RWPE1 (cell line): ENCODE measurements at regions not wholly inside any gene's neighbourhood (a gene's known extent, or its start where the extent isn't known, plus 50 kb on each side); places are given as distances from the start of the nearest gene placed in this dataset.
"Not testable (repeated sequence)": the region's sequence is repeated elsewhere in the genome, so short reads cannot be mapped to it uniquely, and the experiment has no call there.

Source experiments
- CTCF ChIA-PET: fragments of 350-600 bp; sonication (Branson Sonifier 250); formaldehyde crosslinking; extraction: SDS; loops from one replicate; lab custom pipeline; 2021; lab: Yijun Ruan, JAX
- POLR2A ChIA-PET: fragments of 400-600 bp; formaldehyde crosslinking; extraction: SDS; loops from one replicate; lab custom pipeline; 2020; ENCODE audit warnings: antibody characterized with exemption; ENCODE audit not compliant: low non-redundant PET; lab: Yijun Ruan, JAX
- DNase-seq: peaks from one replicate; pipeline ENCODE4 v3.0.0; 2012; ENCODE audit warnings: low spot score
- H3K27ac ChIP-seq: fragments of 450-650 bp; 2 replicates; pipeline ENCODE4 v1.5.1; 2017
- TF ChIP-seq, protein P1 (sequence below): fragments of 450-650 bp; conservative IDR thresholded peaks from 2 replicates; pipeline ENCODE4 v1.5.1; 2017; ENCODE audit warnings: low read depth, mild to moderate bottlenecking

DNA sequence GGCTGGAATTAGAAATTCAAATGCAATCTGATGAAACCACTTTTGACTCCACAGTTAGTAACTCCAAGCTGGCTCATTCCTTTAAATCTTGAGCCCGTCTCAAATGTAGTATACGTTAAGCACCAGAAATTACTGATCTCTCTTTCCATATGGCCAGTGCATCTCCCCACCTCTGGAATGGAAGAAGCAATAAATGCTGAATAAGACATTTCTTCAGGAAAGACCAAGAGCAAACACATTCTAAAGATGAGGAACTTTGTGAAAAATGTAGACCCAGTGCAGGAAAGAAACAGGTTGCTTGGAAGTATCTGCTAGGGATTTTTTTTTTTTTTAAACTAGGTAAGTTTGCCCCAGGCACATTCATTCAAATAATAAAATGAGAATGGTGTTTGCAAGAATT lies 143.1 kb upstream of the FBXO11 start:
- no peak overlapping the region for H3K27ac ChIP-seq
- ChIA-PET POLR2A (no interaction called here), CTCF (no interaction called here)
- TF ChIP-seq, protein P1, sequence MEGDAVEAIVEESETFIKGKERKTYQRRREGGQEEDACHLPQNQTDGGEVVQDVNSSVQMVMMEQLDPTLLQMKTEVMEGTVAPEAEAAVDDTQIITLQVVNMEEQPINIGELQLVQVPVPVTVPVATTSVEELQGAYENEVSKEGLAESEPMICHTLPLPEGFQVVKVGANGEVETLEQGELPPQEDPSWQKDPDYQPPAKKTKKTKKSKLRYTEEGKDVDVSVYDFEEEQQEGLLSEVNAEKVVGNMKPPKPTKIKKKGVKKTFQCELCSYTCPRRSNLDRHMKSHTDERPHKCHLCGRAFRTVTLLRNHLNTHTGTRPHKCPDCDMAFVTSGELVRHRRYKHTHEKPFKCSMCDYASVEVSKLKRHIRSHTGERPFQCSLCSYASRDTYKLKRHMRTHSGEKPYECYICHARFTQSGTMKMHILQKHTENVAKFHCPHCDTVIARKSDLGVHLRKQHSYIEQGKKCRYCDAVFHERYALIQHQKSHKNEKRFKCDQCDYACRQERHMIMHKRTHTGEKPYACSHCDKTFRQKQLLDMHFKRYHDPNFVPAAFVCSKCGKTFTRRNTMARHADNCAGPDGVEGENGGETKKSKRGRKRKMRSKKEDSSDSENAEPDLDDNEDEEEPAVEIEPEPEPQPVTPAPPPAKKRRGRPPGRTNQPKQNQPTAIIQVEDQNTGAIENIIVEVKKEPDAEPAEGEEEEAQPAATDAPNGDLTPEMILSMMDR = no peak
- no peak for DNase-seq

- TF ChIP-seq, protein P1 = no peak
- DNase-seq = no peak
- POLR2A ChIA-PET = no interaction called here
- H3K27ac ChIP-seq = no peak overlapping the region
- CTCF ChIA-PET = no interaction called here
Observed at GRCh38 chr2:48050711-48051110, 144.4 kb upstream of the FBXO11 start.

GRCh38 chr2:48059975-48060374 lies 153.7 kb upstream of the FBXO11 start:
- ChIA-PET POLR2A (no interaction called here), CTCF (interaction anchor here (0.6 kb wide), 1 partner anchor 29 kb away, joined by 3 read pairs; no protein-coding TSS in a partner anchor)
- no peak for DNase-seq
- TF ChIP-seq, protein P1 = no peak
- no peak overlapping the region for H3K27ac ChIP-seq

- POLR2A ChIA-PET, CTCF ChIA-PET: not testable (repeated sequence)
Observed at GRCh38 chr2:48061656-48062055, 155.4 kb upstream of the FBXO11 start.

DNA sequence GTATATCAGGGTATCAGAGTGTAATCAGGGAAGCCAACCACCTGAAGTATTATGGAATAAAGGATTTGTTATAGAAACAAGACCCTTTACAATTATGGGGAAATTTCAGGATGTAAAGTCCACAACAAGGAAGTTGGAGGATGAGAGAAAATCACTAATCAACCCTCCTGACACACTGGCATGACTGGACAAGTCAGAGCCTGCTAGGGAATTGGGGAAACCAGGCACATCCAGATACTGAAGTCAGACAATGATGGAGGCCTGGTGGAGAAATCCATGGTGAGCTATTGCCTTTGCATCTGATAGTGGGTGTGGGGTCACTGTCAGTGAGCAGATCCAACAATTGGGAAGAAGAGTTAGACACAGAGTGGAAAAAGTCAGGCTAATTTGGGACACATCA lies 158.8 kb upstream of the FBXO11 start:
- ChIA-PET CTCF (no interaction called here), POLR2A (no interaction called here)
- no peak overlapping the region for H3K27ac ChIP-seq
- peak; percentile 33 for DNase-seq
- TF ChIP-seq, protein P1 = no peak

More at GRCh38 chr2:48061656-48062055, 155.4 kb upstream of the FBXO11 start:
- not testable (repeated sequence) for DNase-seq, H3K27ac ChIP-seq

DNA sequence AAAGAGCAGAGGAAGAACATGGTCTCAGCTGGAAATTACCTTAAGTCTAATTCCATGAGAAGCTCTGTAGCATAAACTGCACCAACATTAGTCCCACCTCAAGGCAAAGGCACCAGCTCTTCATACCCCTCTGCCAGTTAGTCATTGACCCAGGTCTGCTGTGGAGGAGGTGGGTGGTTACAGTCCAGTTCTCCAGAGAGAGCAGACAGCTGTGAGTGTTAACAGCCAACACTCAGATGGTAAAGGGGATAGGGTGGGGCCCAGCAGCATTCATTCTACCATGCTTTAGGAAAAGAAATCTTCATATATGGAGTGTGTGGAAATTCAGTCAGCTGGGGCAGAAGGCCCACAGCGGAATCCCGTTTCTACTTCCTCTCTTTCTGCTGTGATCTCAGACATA lies 159.7 kb upstream of the FBXO11 start:
- CTCF ChIA-PET = interaction anchor here (0.6 to 0.7 kb wide), 2 partner anchors 19 to 1365 kb away, joined by 3 read pairs; no protein-coding TSS in a partner anchor
- no peak for DNase-seq
- TF ChIP-seq, protein P1 = no peak
- POLR2A ChIA-PET = no interaction called here
- no peak overlapping the region for H3K27ac ChIP-seq

GRCh38 chr2:48069769-48070168 lies 163.5 kb upstream of the FBXO11 start:
- TF ChIP-seq, protein P1 = no peak
- ChIA-PET POLR2A (no interaction called here), CTCF (no interaction called here)
- DNase-seq = no peak
- H3K27ac ChIP-seq = no peak overlapping the region
